ENCODE measurements at regions not wholly inside any gene's neighbourhood (a gene's known extent, or its start where the extent isn't known, plus 50 kb on each side); places are given as distances from the start of the nearest gene placed in this dataset.

- TF ChIP-seq, protein P1, sequence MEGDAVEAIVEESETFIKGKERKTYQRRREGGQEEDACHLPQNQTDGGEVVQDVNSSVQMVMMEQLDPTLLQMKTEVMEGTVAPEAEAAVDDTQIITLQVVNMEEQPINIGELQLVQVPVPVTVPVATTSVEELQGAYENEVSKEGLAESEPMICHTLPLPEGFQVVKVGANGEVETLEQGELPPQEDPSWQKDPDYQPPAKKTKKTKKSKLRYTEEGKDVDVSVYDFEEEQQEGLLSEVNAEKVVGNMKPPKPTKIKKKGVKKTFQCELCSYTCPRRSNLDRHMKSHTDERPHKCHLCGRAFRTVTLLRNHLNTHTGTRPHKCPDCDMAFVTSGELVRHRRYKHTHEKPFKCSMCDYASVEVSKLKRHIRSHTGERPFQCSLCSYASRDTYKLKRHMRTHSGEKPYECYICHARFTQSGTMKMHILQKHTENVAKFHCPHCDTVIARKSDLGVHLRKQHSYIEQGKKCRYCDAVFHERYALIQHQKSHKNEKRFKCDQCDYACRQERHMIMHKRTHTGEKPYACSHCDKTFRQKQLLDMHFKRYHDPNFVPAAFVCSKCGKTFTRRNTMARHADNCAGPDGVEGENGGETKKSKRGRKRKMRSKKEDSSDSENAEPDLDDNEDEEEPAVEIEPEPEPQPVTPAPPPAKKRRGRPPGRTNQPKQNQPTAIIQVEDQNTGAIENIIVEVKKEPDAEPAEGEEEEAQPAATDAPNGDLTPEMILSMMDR (IDR thresholded peaks at IDR 0.05) = no peak
- no peak for TF ChIP-seq POLR2A (IDR thresholded peaks at IDR 0.05)
- no peak for TF ChIP-seq POLR2AphosphoS5 (IDR thresholded peaks at IDR 0.05)
These were observed 157.0 kb upstream of the NECTIN1 start for GRCh38 chr11:119885861-119886567.

All from prostate gland (tissue), 2 donors.